ENCODE measurements at regions not wholly inside any gene's neighbourhood (a gene's known extent, or its start where the extent isn't known, plus 50 kb on each side); places are given as distances from the start of the nearest gene placed in this dataset.

- TF ChIP-seq CTCF (conservative IDR thresholded peaks at IDR 0.05; ENCODE audit: low read length) (no peak), EZH2phosphoT487 (IDR thresholded peaks at IDR 0.05; ENCODE audit: borderline replicate concordance) (no peak)
These were observed 77.6 kb downstream of the C5orf15 start for GRCh38 chr5:133890776-133891280.
